IMR-90 (cell line): ENCODE measurements at regions not wholly inside any gene's neighbourhood (a gene's known extent, or its start where the extent isn't known, plus 50 kb on each side); places are given as distances from the start of the nearest gene placed in this dataset.

Source experiments
- MAZ ChIP-seq: IDR thresholded peaks from 2 replicates; pipeline ENCODE4 v1.6.1; 2012; ENCODE audit warnings: low read depth, mild to moderate bottlenecking, low read length, improper control_type of control experiment, moderate library complexity, borderline replicate concordance
- POLR2A ChIP-seq: IDR thresholded peaks from 2 replicates; pipeline ENCODE4 v1.6.1; 2012; ENCODE audit warnings: mild to moderate bottlenecking, low read depth, low read length
- SMC3 ChIP-seq: fragments of 150-350 bp; IDR thresholded peaks from 2 replicates; pipeline ENCODE4 v1.6.1; 2016; ENCODE audit warnings: low read depth, mild to moderate bottlenecking, antibody characterized with exemption, low read length, moderate library complexity
- TF ChIP-seq, protein P1 (sequence below): conservative IDR thresholded peaks from 2 replicates; pipeline ENCODE4 v1.5.1; 2012; ENCODE audit warnings: mild to moderate bottlenecking, low read depth, low read length, improper control_type of control experiment

DNA sequence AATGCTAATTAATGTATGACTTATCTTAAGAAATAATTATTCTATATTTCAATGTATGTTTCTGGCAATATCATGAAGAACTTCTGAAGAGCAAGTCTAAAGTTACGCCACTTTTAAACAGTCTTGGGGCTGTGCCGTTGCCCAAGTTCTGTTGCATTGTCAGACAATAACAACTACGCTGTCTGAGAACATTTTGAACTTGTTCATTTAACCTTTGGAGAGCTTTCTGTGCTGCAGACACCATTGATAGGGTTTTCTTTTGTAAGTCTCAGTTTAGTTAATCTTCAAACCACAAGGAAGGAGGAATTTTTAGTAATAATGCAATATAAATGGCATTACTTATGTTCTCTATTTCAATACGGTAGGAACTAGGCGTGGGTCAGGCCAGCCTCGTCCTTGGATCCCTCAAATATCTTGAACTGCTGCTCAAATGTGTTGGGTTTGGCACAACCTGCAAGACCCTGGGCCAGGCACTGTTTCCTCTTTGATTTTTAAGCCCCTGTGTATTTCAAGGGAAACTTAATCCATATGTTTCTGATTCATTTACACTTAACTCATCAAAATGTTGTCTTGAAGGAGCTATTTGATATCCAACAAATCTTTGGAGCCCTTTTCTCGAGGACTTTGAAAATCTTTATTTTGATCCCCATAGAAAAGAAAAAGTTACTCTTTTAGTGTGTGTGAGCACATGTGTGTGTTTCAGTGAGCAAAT, 215.5 kb downstream of the INHBA start:
- TF ChIP-seq POLR2A (no peak), SMC3 (no peak), MAZ (no peak)
- TF ChIP-seq, protein P1, sequence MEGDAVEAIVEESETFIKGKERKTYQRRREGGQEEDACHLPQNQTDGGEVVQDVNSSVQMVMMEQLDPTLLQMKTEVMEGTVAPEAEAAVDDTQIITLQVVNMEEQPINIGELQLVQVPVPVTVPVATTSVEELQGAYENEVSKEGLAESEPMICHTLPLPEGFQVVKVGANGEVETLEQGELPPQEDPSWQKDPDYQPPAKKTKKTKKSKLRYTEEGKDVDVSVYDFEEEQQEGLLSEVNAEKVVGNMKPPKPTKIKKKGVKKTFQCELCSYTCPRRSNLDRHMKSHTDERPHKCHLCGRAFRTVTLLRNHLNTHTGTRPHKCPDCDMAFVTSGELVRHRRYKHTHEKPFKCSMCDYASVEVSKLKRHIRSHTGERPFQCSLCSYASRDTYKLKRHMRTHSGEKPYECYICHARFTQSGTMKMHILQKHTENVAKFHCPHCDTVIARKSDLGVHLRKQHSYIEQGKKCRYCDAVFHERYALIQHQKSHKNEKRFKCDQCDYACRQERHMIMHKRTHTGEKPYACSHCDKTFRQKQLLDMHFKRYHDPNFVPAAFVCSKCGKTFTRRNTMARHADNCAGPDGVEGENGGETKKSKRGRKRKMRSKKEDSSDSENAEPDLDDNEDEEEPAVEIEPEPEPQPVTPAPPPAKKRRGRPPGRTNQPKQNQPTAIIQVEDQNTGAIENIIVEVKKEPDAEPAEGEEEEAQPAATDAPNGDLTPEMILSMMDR: no peak
